ENCODE measurements at regions not wholly inside any gene's neighbourhood (a gene's known extent, or its start where the extent isn't known, plus 50 kb on each side); places are given as distances from the start of the nearest gene placed in this dataset.

DNA sequence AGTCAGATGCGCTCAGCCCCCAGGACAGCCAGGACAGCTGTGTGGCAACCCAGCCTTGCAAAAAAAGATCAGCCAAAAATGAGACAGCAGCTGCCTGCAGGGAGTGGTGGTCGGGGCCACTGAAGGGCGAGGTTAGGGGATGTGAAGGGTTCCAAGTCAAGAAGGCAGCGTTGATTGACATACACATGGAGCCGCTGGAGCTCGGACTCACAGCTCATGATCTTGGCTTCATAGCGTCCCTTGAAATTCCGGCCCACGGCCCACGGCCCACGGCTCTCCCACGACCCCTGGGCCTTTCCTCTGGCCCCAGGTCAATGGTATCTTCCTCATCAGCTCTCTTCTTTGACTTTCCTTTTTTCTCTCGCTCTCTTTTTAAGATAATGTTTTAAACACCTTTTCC lies 390.0 kb upstream of the IRX4 start:
- 64 to 76% methylated on average over 13 of the region's 13 CpGs for WGBS, 2 donors
- H3K9me3 ChIP-seq = no peaks in the 10 kb centered on the region
- DNase-seq = no peak
- H3K27ac ChIP-seq = no peak overlapping the region
- no peak for ATAC-seq
- H3K36me3 ChIP-seq (replicated peaks in 1 of 2; ENCODE audit: insufficient read depth in 1 of 2, low read depth in 2 of 2) = no peaks in the 10 kb centered on the region
- intact Hi-C loops (cut with DNase I) = no loop called here
- no peak overlapping the region for H3K4me3 ChIP-seq
- no peaks in the 10 kb centered on the region for H3K4me1 ChIP-seq
- H3K27me3 ChIP-seq = no peaks in the 10 kb centered on the region
- TF ChIP-seq POLR2A (IDR thresholded peaks at IDR 0.05) = no peak

DNA sequence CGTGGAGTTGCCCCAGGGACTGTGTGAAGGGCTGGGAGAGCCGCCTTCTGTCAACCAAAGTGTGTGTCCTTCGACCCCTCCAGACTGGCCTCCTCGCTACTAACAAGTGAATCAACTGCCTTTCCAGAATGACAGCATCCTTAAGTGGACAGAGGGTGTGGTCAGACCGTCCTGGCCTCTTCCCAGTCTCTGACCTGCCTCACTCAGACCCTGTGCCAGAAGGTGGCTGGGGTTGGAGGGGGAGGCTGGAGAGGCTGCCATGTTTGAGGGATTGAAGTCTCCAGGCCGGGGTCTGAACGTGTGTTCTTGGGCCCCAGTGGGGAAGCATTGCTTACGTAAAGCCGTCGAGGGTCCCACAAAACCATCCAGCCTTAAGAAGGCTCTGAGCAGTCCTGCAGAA lies 389.3 kb upstream of the IRX4 start:
- intact Hi-C loops (cut with DNase I) = no loop called here
- H3K27ac ChIP-seq = no peak overlapping the region
- WGBS, 2 donors = 67 to 86% methylated on average over 7 to 10 of the region's 10 CpGs
- ATAC-seq = no peak
- H3K36me3 ChIP-seq (replicated peaks in 1 of 2; ENCODE audit: insufficient read depth in 1 of 2, low read depth in 2 of 2) = no peaks in the 10 kb centered on the region
- H3K4me3 ChIP-seq = no peak overlapping the region
- TF ChIP-seq, protein P1, sequence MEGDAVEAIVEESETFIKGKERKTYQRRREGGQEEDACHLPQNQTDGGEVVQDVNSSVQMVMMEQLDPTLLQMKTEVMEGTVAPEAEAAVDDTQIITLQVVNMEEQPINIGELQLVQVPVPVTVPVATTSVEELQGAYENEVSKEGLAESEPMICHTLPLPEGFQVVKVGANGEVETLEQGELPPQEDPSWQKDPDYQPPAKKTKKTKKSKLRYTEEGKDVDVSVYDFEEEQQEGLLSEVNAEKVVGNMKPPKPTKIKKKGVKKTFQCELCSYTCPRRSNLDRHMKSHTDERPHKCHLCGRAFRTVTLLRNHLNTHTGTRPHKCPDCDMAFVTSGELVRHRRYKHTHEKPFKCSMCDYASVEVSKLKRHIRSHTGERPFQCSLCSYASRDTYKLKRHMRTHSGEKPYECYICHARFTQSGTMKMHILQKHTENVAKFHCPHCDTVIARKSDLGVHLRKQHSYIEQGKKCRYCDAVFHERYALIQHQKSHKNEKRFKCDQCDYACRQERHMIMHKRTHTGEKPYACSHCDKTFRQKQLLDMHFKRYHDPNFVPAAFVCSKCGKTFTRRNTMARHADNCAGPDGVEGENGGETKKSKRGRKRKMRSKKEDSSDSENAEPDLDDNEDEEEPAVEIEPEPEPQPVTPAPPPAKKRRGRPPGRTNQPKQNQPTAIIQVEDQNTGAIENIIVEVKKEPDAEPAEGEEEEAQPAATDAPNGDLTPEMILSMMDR (IDR thresholded peaks at IDR 0.05) = no peak
- TF ChIP-seq POLR2A (IDR thresholded peaks at IDR 0.05) = no peak
- H3K27me3 ChIP-seq = no peaks in the 10 kb centered on the region
- no peak for DNase-seq
- no peaks in the 10 kb centered on the region for H3K9me3 ChIP-seq
- no peaks in the 10 kb centered on the region for H3K4me1 ChIP-seq

DNA sequence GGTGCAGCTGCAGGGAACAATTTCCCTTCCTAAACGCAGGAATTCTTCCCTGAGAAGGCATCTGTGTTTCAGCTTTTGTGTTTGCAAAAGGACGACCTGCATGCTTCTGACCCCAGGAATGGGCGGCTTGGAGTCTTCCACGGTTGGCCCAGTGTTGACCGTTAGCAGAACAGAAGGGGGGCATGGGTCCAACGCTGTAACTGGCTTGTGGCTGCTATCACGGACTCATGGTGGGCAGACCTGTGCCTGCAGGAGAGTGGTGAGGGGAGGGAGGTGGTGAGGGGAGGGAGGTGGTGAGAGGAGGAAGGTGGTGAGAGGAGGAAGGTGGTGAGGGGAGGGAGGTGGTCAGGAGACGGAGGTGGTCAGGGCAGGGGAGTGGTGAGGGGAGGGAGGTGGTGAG lies 388.6 kb upstream of the IRX4 start:
- 19 to 34% methylated on average over 8 of the region's 8 CpGs for WGBS, 2 donors
- TF ChIP-seq, protein P1 (IDR thresholded peaks at IDR 0.05) = no peak
- no peak for TF ChIP-seq POLR2A (IDR thresholded peaks at IDR 0.05)
- Histone ChIP-seq H3K36me3 (replicated peaks in 1 of 2; ENCODE audit: insufficient read depth in 1 of 2, low read depth in 2 of 2) (no peaks in the 10 kb centered on the region), H3K4me3 (no peak overlapping the region), H3K27ac (no peak overlapping the region), H3K27me3 (no peaks in the 10 kb centered on the region), H3K4me1 (no peaks in the 10 kb centered on the region), H3K9me3 (no peaks in the 10 kb centered on the region)
- ATAC-seq (no peak), DNase-seq (no peak)
- intact Hi-C loops (cut with DNase I) = no loop called here

DNA sequence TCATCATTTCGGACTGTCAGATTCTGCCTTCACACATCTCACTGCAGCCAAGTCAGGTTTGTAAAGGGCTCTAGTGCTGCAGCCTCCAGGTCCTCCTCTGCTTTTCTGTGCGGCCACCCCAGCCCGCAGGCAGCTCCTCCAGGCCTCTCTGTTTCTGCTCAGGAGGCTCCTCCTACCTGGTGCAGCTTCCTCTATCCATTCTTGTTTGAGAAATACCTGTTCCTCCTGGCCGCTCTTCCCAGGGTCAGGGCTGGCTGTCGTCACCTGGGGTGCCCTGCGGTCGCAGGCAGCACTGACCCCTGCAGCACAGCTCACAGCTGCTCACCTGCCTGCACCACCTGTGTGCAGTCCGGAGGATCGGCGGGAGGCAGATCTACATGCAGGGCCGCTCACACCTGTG lies 387.7 kb upstream of the IRX4 start:
- Histone ChIP-seq H3K36me3 (replicated peaks in 1 of 2; ENCODE audit: insufficient read depth in 1 of 2, low read depth in 2 of 2) (no peaks in the 10 kb centered on the region), H3K4me1 (no peaks in the 10 kb centered on the region), H3K27ac (no peak overlapping the region), H3K4me3 (no peak overlapping the region), H3K27me3 (no peaks in the 10 kb centered on the region), H3K9me3 (no peaks in the 10 kb centered on the region)
- DNase-seq = no peak
- intact Hi-C loops (cut with DNase I) = no loop called here
- TF ChIP-seq POLR2A (IDR thresholded peaks at IDR 0.05) = no peak
- TF ChIP-seq, protein P1 (IDR thresholded peaks at IDR 0.05) = no peak
- no peak for ATAC-seq
- WGBS, 2 donors = 48 to 60% methylated on average over 11 of the region's 11 CpGs

DNA sequence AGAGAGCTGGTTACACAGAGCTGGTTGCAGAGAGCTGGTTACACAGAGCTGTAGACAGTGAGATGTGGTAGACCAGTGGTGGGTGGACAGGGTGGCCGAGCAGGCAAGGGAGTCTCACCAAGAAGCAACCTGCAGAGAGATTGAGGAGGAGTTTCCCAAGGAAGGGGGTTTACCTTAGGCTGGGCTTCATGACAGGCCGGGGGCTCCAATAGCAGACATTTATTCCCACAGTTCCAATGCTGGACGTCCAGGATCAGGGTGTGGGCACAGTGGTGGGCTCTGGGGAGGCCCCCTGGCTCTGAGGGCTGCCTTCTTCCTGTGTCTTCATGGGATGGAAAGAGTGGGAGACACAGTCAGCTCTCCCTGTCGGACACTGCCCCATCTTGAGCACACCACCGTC lies 386.9 kb upstream of the IRX4 start:
- Histone ChIP-seq H3K9me3 (no peaks in the 10 kb centered on the region), H3K4me1 (no peaks in the 10 kb centered on the region), H3K27ac (no peak overlapping the region), H3K27me3 (no peaks in the 10 kb centered on the region), H3K36me3 (replicated peaks in 1 of 2; ENCODE audit: insufficient read depth in 1 of 2, low read depth in 2 of 2) (no peaks in the 10 kb centered on the region), H3K4me3 (no peak overlapping the region)
- no peak for TF ChIP-seq POLR2A (IDR thresholded peaks at IDR 0.05)
- TF ChIP-seq, protein P1 (IDR thresholded peaks at IDR 0.05) = no peak
- DNase-seq (no peak), ATAC-seq (no peak)
- intact Hi-C loops (cut with DNase I) = no loop called here
- WGBS, 2 donors = 55 to 59% methylated on average over 5 of the region's 5 CpGs

Measured in body of pancreas (tissue), 4 donors.